LNCAP (cell line): ENCODE measurements at regions not wholly inside any gene's neighbourhood (a gene's known extent, or its start where the extent isn't known, plus 50 kb on each side); places are given as distances from the start of the nearest gene placed in this dataset.

Source experiments
- CTCF ChIP-seq: fragments of 450-650 bp; IDR thresholded peaks from 2 replicates; pipeline ENCODE4 v1.5.1; 2017; ENCODE audit warnings: mild to moderate bottlenecking

DNA sequence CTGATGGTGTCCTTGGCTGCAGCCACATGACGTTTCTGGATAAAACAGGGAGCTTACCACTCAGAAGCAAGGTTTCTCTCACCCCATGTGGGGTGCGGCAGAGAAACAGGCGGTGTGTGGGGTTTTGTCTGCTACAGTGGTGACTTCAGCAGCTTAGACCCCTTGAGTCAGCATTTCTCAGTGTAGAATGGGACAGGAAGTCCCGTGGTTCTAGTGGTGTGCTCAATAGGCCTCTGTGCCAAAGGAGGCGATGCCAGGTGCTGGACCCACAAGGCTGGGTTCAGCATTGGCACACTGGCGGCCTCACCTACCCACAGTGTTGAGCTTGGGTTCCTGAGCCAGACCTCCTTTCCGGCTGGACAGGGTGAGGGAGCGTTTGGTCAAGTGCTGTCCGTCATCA lies 125.2 kb upstream of the SMIM23 start:
- no peak for TF ChIP-seq CTCF

DNA sequence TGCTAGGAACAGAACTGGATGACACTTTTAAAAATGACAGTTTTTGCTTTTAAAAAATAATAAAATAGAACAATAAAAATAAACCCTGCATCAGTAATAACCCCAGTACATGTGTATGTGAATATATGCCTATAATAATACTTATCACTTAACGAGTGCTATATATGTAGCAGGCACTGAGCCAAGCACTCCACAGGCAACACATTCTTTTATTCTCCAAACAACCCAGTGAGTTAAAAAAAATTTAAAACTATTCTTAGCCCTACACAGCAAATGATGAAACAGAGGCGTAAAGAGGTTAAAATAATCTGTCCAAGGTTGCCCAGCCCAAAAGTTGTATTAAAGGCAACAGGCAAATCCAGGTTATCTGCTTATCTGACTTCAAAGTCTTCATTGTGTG lies 124.5 kb upstream of the SMIM23 start:
- no peak for TF ChIP-seq CTCF

GRCh38 chr5:171663311-171664085 lies 122.1 kb upstream of the SMIM23 start:
- TF ChIP-seq CTCF: no peak

DNA sequence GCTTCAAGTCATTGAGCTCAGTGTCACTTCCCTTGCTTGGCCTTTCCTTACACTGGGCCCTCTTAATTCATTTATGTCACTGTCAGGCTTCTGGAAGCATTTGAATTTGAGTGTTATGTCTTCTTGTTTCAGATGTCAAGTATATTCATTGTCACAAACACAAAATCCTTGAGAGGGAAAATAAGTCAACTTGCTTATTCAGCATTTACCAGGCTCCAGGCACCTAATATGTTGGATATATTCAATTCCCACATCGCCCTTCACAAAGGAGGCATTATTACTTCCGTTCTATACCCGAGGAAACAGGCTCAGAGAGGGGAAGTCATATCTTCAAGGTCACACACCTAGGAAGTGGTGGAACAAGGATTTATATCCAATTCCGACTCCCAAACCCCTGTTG lies 121.1 kb upstream of the SMIM23 start:
- TF ChIP-seq CTCF: no peak

DNA sequence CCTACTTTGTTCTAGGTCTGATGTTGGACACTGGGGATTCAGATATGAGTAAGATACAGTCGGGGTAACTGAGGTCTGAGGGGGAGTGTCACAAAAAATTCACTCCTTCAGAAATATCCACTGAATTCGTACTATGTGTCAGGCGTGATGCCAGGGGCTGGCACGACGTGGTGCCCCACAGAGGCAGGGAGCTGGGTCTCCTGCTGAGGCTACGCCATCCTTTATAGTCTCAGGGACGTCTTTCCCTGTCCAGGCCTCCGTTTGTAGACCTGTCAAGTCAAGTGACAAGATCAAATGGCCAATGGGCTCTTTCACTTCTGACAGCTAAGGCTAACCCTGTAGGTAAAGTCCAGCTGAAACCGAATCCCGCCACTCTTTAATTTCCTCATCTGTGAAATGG lies 118.8 kb upstream of the SMIM23 start:
- no peak for TF ChIP-seq CTCF

GRCh38 chr5:171667341-171668096 lies 118.1 kb upstream of the SMIM23 start:
- TF ChIP-seq CTCF: no peak

DNA sequence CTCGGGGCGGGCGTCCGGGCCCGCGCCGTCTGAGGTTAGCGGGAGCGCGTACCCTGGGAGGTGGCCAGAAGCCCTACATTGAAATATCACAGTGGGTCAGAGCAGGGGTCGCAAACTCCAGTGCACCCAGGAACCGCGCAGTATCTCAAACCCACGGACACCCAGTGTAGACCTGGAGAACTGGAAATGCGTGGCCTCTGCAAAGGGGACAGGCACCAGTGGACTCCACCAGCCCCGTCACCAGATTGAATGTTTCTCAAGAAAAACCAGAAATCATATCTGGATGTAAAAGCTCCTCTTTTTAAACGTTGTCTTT lies 117.6 kb upstream of the SMIM23 start:
- no peak for TF ChIP-seq CTCF
